ENCODE measurements at regions not wholly inside any gene's neighbourhood (a gene's known extent, or its start where the extent isn't known, plus 50 kb on each side); places are given as distances from the start of the nearest gene placed in this dataset.

GRCh38 chr3:40847551-40847992, 322.8 kb downstream of the ZNF621 start:
- DNase-seq (ENCODE audit: low read depth in 3 of 3, low spot score in 2 of 3): no peak

GRCh38 chr3:40848421-40848820, 323.7 kb downstream of the ZNF621 start:
- DNase-seq (ENCODE audit: low read depth in 3 of 3, low spot score in 2 of 3): no peak

- no peak for DNase-seq (ENCODE audit: low read depth in 3 of 3, low spot score in 2 of 3)
Measured at GRCh38 chr3:40850861-40851260, 326.1 kb downstream of the ZNF621 start.

GRCh38 chr3:40851836-40852235, 327.1 kb downstream of the ZNF621 start:
- no peak for DNase-seq (ENCODE audit: low read depth in 3 of 3, low spot score in 2 of 3)

- DNase-seq (ENCODE audit: low read depth in 3 of 3, low spot score in 2 of 3): no peak
Measured at GRCh38 chr3:40852712-40853111, 328.0 kb downstream of the ZNF621 start.

- no peak for DNase-seq (ENCODE audit: low read depth in 3 of 3, low spot score in 2 of 3)
Measured at GRCh38 chr3:40853474-40853873, 328.7 kb downstream of the ZNF621 start.

GRCh38 chr3:40855871-40856270, 331.1 kb downstream of the ZNF621 start:
- DNase-seq (ENCODE audit: low read depth in 3 of 3, low spot score in 2 of 3): no peak

- no peak for DNase-seq (ENCODE audit: low read depth in 3 of 3, low spot score in 2 of 3)
Measured at GRCh38 chr3:40858364-40859115, 333.8 kb downstream of the ZNF621 start.

GRCh38 chr3:40862946-40863345, 336.4 kb upstream of the CTNNB1 start:
- DNase-seq (ENCODE audit: low read depth in 3 of 3, low spot score in 2 of 3): no peak

GRCh38 chr3:40864146-40864782, 335.0 kb upstream of the CTNNB1 start:
- no peak for DNase-seq (ENCODE audit: low read depth in 3 of 3, low spot score in 2 of 3)

GRCh38 chr3:40864915-40865314, 334.4 kb upstream of the CTNNB1 start:
- no peak for DNase-seq (ENCODE audit: low read depth in 3 of 3, low spot score in 2 of 3)

GRCh38 chr3:40867797-40868196, 331.5 kb upstream of the CTNNB1 start:
- DNase-seq (ENCODE audit: low read depth in 3 of 3, low spot score in 2 of 3): no peak

GRCh38 chr3:40869013-40869412, 330.3 kb upstream of the CTNNB1 start:
- no peak for DNase-seq (ENCODE audit: low read depth in 3 of 3, low spot score in 2 of 3)

GRCh38 chr3:40869939-40870338, 329.4 kb upstream of the CTNNB1 start:
- DNase-seq (ENCODE audit: low read depth in 3 of 3, low spot score in 2 of 3): no peak

- DNase-seq (ENCODE audit: low read depth in 3 of 3, low spot score in 2 of 3): no peak
Measured at GRCh38 chr3:40871394-40871793, 327.9 kb upstream of the CTNNB1 start.

GRCh38 chr3:40872258-40872920, 326.9 kb upstream of the CTNNB1 start:
- DNase-seq (ENCODE audit: low read depth in 3 of 3, low spot score in 2 of 3): no peak

- no peak for DNase-seq (ENCODE audit: low read depth in 3 of 3, low spot score in 2 of 3)
Measured at GRCh38 chr3:40873476-40873875, 325.8 kb upstream of the CTNNB1 start.

GRCh38 chr3:40873934-40874699, 325.2 kb upstream of the CTNNB1 start:
- no peak for DNase-seq (ENCODE audit: low read depth in 3 of 3, low spot score in 2 of 3)

GRCh38 chr3:40875581-40875980, 323.7 kb upstream of the CTNNB1 start:
- no peak for DNase-seq (ENCODE audit: low read depth in 3 of 3, low spot score in 2 of 3)

- DNase-seq (ENCODE audit: low read depth in 3 of 3, low spot score in 2 of 3): no peak
Measured at GRCh38 chr3:40876009-40876408, 323.3 kb upstream of the CTNNB1 start.

- DNase-seq (ENCODE audit: low read depth in 3 of 3, low spot score in 2 of 3): no peak
Measured at GRCh38 chr3:40876496-40876895, 322.8 kb upstream of the CTNNB1 start.

Measured in right renal cortex interstitium (tissue), 3 donors.